ENCODE measurements at regions not wholly inside any gene's neighbourhood (a gene's known extent, or its start where the extent isn't known, plus 50 kb on each side); places are given as distances from the start of the nearest gene placed in this dataset.

DNA sequence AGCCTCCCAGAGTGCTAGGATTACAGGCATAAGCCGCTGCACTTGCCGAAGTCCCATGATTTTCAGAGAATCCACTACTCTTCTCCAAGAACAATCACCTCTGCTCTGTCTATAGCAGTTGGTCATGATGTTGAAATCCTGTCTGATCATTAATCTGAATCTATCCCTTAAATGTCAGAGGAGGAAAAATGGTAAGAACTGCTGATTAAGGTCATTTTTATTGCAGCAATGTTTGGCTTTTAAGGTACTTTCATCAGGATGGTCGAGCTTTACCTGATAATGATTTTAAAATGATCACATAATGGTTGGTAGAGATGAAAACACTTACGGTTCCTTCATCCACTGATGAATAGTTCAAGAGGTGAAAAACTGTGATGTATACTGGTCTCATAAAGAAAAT is 968.6 kb downstream of the TLE4 start:
- no peaks in the 10 kb centered on the region for H3K9me1 ChIP-seq (ENCODE audit: control insufficient read depth, extremely low read depth, insufficient read depth, low read length)
- H3K36me3 ChIP-seq (ENCODE audit: control insufficient read depth in 2 of 2, extremely low read depth in 1 of 2, insufficient read depth in 2 of 2, low read length in 2 of 2): no peaks in the 10 kb centered on the region
- H3K9me3 ChIP-seq (ENCODE audit: control insufficient read depth, low read depth, low read length): no peaks in the 10 kb centered on the region
- no peak overlapping the region for H3K4me3 ChIP-seq (ENCODE audit: control insufficient read depth in 2 of 3, extremely low read depth in 1 of 3, insufficient read depth in 2 of 3, low read depth in 1 of 3, low read length in 3 of 3)
- no peaks in the 10 kb centered on the region for H3K27me3 ChIP-seq (ENCODE audit: control insufficient read depth, extremely low read depth, insufficient read depth, low read length)
- no peaks in the 10 kb centered on the region for H3K79me2 ChIP-seq (ENCODE audit: control insufficient read depth, insufficient read depth, low read length)
- H3K4me2 ChIP-seq (ENCODE audit: control insufficient read depth, extremely low read depth, insufficient read depth, low read depth, low read length): no peak overlapping the region
- H2AFZ ChIP-seq (ENCODE audit: control insufficient read depth, low read length): no peak overlapping the region
- no peak for DNase-seq (ENCODE audit: low read depth, low spot score)
- no peak overlapping the region for H3K27ac ChIP-seq (ENCODE audit: control insufficient read depth, insufficient read depth, low read length)
- FAIRE-seq: no peak
- no peaks in the 10 kb centered on the region for H4K20me1 ChIP-seq (ENCODE audit: control insufficient read depth, extremely low read depth, insufficient read depth, low read length)
- TF ChIP-seq CTCF (optimal IDR thresholded peaks at IDR 0.05 in 1 of 3, IDR thresholded peaks at IDR 0.05 in 1 of 3, conservative IDR thresholded peaks at IDR 0.05 in 1 of 3; ENCODE audit: extremely low read depth in 1 of 3, insufficient read depth in 2 of 3, low read length in 3 of 3): no peak
- dilution Hi-C loops (cut with MboI; ENCODE audit: extremely low pct_ligation_motif_present, low sequenced_read_pairs): no loop called here
- no peak overlapping the region for H3K9ac ChIP-seq (ENCODE audit: control insufficient read depth, extremely low read depth, insufficient read depth, low read length)
- H3K4me1 ChIP-seq (ENCODE audit: control insufficient read depth, extremely low read depth, insufficient read depth, low read length): no peaks in the 10 kb centered on the region

DNA sequence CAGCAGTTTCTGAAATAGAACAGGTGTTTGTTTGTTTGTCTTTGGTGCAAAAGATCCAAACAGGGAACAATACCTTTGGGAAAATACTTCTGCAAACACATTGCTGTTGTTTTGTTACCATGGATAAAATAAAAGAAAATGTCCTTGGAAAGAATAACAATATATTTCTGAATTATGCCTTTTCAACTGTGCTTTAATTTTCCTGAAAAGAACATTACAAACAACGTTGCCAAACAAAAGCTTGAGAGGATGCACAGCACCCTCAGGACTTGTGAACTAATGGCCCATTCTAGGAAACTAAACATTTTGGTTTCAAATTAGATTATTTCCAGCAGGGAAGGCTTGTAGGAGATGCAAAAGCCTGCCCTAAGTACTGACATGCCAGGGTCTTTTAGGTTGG is 967.2 kb downstream of the TLE4 start:
- Histone ChIP-seq H3K79me2 (ENCODE audit: control insufficient read depth, insufficient read depth, low read length) (no peaks in the 10 kb centered on the region), H3K9ac (ENCODE audit: control insufficient read depth, extremely low read depth, insufficient read depth, low read length) (no peak overlapping the region), H4K20me1 (ENCODE audit: control insufficient read depth, extremely low read depth, insufficient read depth, low read length) (no peaks in the 10 kb centered on the region), H3K27me3 (ENCODE audit: control insufficient read depth, extremely low read depth, insufficient read depth, low read length) (no peaks in the 10 kb centered on the region), H3K9me3 (ENCODE audit: control insufficient read depth, low read depth, low read length) (no peaks in the 10 kb centered on the region), H3K4me3 (ENCODE audit: control insufficient read depth in 2 of 3, extremely low read depth in 1 of 3, insufficient read depth in 2 of 3, low read depth in 1 of 3, low read length in 3 of 3) (no peak overlapping the region), H2AFZ (ENCODE audit: control insufficient read depth, low read length) (no peak overlapping the region), H3K4me2 (ENCODE audit: control insufficient read depth, extremely low read depth, insufficient read depth, low read depth, low read length) (no peak overlapping the region), H3K27ac (ENCODE audit: control insufficient read depth, insufficient read depth, low read length) (no peak overlapping the region), H3K9me1 (ENCODE audit: control insufficient read depth, extremely low read depth, insufficient read depth, low read length) (no peaks in the 10 kb centered on the region), H3K36me3 (ENCODE audit: control insufficient read depth in 2 of 2, extremely low read depth in 1 of 2, insufficient read depth in 2 of 2, low read length in 2 of 2) (no peaks in the 10 kb centered on the region), H3K4me1 (ENCODE audit: control insufficient read depth, extremely low read depth, insufficient read depth, low read length) (no peaks in the 10 kb centered on the region)
- no peak for FAIRE-seq
- DNase-seq (ENCODE audit: low read depth, low spot score): no peak
- dilution Hi-C loops (cut with MboI; ENCODE audit: extremely low pct_ligation_motif_present, low sequenced_read_pairs): no loop called here
- no peak for TF ChIP-seq CTCF (optimal IDR thresholded peaks at IDR 0.05 in 1 of 3, IDR thresholded peaks at IDR 0.05 in 1 of 3, conservative IDR thresholded peaks at IDR 0.05 in 1 of 3; ENCODE audit: extremely low read depth in 1 of 3, insufficient read depth in 2 of 3, low read length in 3 of 3)
- no peak for TF ChIP-seq EZH2 (IDR thresholded peaks at IDR 0.05; ENCODE audit: low read length)
